NCI-H524 (cell line): ENCODE measurements at regions not wholly inside any gene's neighbourhood (a gene's known extent, or its start where the extent isn't known, plus 50 kb on each side); places are given as distances from the start of the nearest gene placed in this dataset.

Experiments
- DNase-seq, 2 experiments: peaks; one replicate each; lab custom pipeline; 2025; lab: John Stamatoyannopoulos, UW

DNA sequence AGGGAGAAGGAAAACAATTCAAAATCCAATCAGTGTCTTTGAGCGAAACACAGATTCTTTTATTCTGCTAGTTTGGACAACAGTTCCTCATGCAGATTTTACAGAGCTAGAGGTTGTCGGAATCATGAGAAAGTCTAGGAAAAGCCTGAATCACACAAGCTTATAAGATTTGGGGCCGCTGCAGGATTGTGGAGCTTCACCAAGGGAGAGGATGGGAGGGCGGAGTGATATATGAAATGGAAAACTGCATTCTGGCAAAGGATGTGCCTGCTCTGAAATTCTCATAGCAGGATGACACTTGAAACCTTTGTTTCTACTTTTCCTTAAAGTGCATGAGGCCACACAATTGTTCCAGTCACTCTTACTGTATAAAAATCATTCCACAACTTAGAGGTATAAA is 134.3 kb downstream of the OR2K2 start:
- no peak for DNase-seq

DNA sequence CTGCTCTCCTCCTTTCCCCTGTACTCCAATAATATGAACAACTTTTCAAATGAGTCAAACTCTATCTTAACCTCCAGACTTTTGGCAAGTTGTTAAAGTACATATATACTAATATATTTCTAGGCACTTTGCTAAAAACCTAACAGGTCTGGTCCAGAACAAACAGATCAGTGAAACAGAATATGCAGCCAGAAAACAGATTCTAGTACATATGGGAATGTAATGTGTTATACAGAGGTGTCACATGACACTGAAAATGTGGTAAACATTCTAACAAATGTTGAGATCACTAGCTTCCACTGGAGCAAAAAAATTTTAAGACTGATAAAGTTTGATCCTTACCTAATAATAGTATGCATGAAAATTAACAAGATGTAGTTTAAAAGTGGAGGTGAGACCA is 136.9 kb downstream of the OR2K2 start:
- DNase-seq = no peak

DNA sequence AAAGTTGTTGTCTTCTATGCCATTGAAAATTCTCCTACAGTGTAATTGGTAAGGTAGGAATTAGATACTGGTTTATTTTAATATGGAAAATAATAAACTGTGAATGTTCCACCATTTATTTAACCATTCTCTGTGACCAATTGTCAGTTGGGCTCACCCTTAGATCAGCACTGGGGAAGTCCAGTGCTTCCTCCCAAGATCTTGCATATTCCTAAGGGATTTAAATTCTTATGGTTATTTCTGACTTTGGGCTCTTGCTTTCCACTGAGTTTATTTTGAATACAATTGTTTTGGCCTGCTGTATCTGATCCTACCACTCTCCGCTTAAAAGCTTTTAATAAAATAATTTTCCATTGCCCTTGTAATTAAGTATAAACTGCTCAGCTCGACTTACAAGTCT is 137.4 kb downstream of the OR2K2 start:
- no peak for DNase-seq

DNA sequence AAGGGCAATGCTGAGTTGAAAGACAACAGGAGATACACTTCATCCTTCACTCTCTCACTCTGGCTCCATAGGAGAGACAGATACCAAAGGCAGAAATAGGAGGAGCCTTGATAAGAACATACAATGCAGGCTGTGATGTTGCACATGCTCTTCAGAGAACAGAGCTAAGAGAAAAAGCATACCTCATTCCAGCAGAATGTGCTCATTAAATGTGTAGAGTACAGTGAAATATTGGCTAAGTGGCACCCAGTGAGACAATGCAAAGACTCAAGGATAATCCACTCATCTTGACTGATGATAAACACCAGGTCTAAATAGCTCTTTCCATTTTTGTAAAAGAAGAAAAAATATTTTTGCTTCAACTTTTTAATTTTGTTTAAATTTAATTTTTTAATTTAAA is 139.7 kb downstream of the OR2K2 start:
- no peak for DNase-seq

DNA sequence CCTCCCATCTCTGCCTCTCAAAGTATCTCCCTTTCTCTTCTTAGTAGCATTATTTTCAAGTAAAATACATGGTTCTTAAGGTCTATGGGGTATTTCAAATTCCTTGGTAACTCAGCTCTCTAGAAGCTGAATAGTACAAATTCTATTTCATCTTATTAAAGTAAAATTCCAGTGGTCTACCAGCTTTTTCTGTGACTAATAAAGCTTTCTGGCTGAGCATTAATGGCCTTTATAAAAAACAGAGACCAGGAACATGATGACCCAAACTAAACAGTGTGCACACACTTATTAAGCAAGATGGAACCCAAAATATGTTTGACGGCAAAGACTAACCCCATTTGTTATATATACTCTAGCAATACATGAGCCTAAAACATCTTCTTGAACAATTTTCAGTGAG is 142.6 kb downstream of the OR2K2 start:
- no peak for DNase-seq

DNA sequence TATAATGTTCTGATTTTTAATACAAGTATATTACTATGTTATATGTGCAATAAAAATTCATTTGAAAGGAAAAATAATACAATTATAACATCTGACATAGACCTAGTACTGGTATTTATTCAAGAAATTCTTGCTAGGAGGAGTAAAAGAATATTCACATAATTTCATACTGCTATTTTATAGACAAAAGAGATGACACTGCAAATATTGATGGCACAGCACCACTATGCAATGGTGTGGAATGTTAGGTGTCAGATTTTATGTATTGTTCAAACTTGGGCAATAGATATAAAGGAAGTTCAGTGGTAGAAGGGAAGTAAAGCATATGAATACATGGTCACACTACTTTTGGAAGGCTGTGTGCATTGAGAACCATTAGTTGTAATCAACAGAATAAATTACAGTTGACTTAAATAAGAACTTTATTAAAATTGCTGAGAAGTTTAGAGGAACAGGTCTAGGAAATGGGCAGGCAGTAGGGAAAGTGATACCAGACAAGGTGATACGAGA is 143.9 kb downstream of the OR2K2 start:
- no peak for DNase-seq

DNA sequence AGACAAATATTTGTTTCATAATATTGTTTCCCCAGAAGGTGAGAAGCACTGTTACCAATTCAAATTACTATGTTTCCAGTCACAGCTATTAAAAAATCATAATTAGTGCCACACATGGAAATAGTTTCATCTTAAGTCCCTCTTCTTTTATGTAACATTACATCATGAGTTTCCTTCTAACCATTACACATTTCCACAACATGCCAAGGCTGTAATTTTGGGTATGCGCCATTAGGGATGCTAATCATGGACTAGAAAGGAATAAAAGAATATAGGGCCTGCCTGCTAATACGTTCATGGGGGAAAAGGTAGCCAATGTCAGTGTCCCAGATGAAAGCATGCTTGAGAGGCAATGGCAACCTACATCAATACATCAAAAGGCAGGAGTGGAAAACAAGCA is 142.5 kb upstream of the LPAR1 start:
- no peak for DNase-seq

DNA sequence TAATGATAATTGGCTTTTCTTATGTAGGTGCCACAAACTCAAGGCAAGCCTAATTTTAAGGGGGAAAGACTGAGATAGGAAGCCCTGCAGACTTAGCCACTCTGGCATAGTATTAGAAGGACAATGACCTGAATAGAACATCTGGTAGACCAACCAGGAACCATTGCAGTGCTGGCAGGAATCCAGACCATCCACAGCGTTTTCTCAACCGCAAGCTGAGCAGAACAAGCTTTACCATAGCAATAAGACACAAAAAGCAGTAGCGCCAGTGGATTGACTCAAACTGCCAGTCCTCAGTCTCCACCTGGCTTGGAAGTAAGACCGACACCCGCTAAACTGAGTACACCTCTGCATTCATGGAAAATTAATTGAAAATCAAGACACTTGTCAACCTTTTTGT is 141.3 kb upstream of the LPAR1 start:
- DNase-seq = peak in 1 of 2 experiments; percentile 22

DNA sequence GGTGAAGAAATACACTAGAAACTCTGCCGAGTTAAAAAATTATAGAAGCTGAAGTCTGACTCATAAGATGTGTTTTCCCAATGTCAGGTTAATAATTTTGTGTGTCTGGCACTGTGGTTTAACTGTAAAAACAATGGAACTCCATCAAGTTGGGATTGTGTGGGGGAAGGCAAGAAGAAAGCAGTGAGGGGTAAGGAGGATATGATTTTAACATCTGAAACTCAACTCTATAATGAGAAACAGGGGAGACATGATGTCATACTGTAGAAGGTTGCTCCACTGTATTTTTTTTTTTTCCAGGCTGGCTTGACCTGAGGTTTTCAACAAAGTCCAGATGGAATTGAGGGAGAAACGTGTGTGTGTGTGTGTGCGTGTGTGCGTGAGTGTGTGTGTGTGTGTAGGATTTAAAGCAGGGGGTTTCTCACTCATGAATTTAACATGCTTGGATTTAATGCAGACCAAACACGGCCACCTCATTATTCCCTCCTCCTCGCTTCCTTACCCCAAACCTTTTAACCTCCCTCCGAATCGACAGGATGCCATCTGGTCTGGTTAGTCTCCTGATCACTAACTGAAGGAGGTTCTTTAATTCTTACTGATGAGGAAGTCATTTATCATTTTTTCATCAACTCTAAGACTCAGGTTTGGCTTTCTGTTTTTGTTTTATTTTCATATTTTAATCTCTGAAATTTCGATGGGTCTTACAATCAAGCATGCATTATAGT is 140.2 kb upstream of the LPAR1 start:
- DNase-seq = peak; percentile 50 to 83

DNA sequence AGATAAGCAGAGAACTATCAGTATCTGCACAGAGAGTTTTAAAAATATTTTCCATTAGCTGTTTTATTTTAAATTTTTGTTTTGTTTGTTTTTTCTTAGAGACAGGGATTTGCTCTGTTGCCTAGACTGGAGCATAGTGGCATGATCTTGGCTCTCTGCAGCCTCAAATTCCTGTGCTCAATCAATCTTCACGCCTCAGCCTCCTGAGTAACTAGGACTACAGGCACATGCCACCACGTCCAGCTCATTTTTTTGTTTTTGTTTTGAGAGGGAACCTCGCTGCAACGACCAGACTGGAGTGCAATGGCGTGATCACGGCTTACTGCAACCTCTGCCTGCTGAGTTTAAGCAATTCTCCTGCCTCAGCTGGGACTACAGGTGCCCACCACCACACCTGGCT is 138.2 kb upstream of the LPAR1 start:
- DNase-seq = no peak

DNA sequence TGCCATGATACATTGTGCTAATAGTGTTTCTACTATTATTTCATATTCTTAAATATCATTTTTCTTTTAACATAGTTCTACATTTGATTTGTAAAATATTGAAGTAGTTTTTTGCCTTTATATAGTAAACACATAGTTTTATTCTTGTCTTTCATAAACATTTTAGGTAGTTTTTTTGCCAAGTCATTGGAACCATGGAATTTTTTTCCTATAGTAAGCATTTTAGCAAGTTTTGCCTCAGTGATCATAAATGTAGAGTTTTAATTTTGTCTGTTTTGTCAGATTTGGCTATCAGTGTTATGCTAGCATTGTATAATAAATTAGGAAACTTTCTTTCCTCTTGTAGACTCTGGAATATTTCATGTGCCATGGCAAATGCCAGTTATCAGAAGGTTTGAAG is 137.1 kb upstream of the LPAR1 start:
- no peak for DNase-seq

DNA sequence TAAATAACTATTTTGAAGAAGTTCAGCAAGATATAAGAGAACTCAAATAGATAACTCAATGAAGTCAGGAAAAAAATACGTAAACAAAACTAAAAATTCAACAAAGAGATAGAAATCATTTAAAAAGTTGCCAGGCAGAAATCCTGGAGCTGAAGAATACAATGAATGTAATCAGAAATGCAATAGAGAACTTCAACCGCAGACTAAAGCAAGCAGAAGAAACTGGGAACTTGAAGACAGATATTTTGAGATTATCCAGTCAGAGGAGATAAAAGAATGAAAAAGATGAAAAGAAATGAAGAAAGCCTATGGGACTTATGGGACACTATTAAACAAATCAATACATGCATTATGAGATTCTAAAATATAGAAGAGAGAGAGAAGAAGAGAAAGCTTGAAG is 129.1 kb upstream of the LPAR1 start:
- DNase-seq = no peak

DNA sequence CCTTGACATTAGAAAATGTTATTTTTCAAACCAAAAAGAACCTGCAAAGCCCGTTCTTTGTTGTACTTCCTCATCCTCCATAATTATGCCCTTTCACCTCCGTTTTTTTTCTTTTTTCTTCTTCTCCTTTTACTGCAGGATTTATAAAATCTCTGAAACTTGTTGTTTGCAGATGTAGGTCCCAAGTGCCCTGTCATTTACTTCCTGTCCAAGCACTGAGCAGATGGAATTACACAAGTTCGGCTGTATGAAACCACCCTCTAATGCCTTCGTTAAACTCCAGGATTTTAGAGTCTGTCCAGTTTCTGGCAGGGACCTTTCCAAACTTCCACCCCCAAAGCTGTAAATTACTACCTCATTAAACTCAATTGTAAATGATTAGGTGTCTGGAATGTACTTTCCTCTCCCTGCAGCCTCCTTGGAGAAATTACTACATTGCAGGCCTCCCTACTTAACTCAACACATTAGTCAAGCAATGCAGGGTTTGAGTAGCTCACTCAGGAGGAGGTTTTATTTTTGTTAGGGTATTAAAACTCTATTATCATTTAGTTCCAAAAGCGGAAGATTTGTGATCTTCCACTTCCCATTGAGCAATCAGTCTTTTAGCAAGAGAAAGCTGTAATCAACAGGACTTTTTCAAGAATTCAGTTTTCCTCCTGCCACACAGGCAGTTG is 125.6 kb upstream of the LPAR1 start:
- DNase-seq = no peak

DNA sequence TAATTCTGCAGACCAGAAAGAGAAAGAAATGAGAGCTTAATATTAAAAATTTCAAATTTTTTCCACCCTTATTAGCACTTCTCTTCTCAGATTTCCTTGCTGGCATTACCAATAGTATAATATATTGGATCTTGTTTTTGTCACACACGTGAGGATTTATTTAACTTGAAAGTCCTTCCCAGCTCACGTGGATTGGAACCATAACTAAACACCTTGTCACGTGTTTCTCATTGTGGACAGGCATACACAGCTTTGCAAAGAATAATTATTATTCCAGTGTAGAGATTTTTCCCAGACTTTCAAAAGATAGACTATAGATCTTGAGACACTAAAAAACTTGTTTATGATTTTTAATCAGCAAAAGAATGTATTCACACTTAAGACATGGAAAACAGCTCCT is 123.8 kb upstream of the LPAR1 start:
- no peak for DNase-seq

DNA sequence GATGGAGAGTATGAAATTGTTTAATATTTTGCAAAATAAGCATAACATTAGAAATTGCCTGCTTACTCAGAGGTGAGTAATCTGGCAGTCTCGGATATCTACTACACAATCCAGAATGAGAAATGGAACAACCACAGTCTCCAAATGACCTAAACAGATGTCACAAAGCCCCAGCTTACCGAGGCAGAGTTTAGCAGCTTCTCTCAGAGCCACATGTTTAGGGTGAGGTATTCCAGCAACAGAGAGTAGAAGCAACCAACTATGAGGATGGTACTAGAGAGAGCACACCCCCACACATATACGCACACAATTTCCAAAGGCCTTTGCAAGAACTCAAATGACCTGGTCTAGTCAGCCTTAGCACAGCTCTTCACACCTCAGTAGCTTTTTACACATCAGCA is 122.7 kb upstream of the LPAR1 start:
- no peak for DNase-seq

DNA sequence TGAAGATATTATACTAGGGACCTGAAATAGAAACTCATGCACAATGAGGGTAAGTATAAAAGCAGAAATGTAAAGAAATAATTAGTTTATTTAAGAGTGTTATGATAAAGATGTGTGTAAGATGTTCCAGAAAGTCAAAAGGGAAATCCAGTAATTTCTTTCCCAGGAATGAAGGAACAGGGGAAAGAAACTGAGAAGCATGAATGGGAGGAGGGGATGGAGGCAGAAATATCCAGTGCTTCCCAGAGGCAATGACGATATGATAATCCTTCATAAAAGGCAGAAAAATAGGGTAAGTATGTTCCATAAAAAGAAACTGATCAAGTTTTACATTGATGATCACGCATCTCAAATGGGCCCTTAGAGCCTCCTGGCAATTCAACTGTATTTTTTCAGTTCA is 120.7 kb upstream of the LPAR1 start:
- no peak for DNase-seq

DNA sequence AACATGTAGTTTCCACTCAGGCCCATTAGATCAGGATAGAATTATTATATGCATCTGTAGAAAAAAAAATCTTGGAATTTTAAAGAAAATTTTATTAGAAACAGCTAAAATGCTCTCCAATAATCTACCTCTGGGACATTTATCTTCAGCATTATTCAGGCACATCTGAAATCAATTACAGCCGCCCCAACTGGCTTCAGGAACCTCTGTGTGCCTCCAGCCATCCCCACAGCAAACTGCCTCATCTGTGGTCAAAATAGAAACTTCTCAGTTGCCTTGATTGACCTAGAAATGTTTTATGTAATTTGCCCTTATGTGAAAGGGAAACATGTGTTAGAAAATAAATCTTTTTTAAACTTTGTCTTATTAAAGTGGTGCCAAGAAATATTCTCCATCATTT is 120.1 kb upstream of the LPAR1 start:
- no peak for DNase-seq

DNA sequence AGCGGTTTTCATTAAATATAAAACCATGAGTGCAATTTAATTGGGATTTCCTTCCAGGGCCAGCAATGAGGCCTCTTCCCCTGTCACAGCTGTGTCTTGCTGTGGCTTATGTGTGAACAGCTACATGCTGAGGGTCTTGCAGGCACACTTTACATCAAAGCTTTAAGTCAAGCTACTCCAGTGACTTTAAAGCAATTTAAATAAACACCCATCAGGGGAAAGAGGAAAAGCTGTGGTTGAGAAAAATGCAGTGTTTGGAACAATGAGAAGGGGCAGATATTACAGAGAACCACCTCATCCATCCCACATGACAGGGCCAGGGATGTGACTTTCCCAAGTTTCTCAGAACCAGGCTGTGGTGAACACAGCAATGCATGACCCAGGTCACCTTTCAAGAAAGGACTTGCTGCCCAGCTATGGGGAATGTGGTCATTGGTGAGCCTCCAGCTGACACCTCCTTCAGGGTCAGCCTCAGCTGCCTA is 115.9 kb upstream of the LPAR1 start:
- no peak for DNase-seq

DNA sequence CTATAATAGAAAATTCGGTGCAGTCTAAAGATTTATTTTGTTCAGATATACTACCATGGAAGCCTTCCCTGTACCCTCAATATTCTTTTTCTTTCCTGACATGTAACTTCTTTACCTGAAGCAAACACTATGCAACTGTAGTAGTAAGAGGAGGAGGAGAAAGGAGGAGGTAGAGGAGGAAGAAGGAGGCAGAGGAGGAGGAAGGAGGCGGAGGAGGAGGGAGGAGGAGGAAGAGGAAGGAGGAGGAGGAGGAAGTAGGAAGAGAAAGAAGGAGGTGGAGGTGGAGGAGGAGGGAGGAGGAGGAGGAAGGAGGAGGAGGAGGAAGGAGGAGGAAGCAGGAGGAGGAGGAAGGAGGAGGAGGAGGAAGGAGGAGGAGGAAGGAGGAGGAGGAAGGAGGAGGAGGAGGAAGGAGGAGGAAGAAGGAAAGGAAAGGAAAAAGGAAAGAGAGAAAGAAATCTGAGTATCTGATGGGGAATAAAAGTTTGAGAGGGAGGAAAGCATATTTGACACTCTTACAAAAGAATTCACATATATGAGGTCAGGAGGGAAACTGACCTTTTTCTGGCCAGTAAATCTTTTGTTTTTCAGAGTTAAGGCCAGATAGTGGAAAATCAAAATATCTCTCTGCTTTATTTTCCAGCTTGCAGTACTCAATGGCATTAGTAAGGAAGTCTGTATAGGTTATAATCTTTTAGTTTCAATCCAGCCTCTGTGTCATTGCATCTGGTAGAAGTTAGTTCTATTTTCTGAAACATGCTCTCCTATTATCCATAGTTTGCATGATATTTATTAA is 114.5 kb upstream of the LPAR1 start:
- DNase-seq = no peak

DNA sequence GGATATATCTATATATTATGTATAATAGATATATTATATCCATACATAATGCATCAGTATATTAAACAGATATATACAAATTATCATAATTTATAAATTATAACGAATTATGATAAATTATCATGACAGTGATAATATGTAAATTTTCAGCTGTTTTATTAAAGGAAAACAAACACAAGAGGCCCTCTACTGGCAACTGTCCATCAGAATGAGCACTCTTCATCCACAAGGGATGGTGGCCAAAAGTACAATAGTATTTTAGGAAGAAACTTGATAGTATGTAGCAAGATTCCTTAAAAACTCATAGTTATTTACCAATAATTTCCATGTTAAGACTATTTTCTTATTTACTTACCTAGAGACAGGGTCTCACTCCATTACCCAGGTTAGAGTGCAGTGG is 113.3 kb upstream of the LPAR1 start:
- no peak for DNase-seq

DNA sequence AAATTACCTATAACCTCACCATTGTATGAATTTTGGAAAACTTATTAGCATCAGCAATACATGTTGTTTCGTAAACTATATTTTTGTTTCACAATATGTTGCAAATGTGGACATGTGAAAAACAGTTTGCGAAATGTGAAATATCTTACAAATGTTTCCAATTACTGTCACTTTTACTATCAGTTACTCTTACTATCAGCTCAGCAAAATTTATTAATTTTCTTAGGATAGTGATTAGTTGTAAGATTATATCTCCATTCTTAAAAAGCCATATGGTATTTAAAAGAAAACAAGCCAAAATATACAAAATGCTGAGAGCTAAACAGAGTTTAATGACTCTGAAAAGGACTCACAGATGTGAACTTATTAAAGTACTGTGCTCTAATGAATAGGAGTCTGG is 111.9 kb upstream of the LPAR1 start:
- no peak for DNase-seq

DNA sequence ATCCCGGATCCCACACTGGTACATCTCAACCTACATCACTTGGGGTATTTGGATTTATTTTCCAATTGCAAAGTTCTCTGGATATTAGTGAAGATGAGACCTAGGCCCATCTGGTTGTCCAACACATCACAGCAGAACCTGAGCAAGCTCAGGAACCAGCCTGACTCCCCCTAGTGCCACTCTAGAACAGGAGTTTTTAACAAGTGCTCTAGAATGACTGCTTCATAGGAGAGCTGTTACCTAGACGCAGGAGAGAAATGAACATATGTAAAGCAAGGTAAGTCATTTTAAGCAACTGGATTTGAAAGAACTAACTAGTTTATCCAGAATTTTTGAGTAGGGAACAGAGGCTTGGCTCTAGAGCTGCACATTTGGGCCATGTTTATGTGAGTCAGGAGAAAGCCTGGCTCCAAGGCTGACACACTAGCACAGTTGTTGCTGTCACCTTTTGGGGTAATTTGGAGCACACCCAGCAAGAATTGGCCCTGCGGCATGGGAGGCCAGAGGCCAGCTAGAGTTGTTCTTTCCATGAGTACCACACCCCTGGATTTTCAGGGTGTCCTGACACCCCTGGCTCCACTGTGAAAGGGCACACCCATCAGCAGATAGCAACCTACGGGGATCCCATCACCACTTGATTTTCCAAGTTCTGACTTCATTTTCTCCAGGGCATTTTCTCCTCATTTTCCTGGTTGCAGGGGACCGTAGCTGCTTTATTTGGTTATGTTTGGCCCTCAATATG is 110.9 kb upstream of the LPAR1 start:
- DNase-seq = no peak
